ENCODE measurements at regions not wholly inside any gene's neighbourhood (a gene's known extent, or its start where the extent isn't known, plus 50 kb on each side); places are given as distances from the start of the nearest gene placed in this dataset.

DNA sequence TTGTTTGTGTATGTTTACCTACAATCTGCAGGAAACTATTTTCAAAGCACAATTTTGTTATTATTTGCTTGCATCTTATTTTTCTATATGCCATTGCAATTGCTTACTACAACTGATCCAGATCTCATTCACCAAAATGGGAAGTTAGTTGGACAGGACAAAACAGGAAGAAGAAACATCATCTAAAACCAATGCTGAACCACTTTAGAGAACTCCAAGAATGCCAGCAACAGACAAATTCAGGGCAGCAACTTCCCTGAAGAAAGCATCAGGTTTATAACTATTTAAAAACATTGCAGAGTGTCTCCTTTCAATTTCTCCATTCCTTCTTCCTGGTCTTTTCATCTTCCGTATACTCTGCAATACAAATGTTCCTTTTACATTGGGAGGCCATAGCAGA, 82.4 kb upstream of the SMYD2 start:
- intact Hi-C loops (cut with micrococcal nuclease): no loop called here

DNA sequence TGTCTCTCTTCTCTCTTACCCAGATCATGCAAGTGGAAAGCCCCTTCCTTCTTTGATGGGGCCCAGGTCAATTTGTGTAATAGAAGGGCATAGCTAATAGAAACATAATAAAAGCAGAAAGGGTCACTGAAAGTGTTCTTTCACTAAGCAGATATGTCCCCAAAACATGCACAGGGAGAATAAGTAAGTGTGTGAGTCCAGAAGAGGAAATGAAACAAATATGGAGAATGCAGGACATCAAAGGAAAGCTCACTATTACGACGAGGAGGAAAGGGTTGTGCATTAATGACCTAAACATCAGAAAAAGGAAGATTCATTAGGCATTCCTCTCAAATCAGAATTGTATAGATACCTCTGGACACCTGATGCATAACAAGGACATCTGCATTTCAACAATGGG, 81.4 kb upstream of the SMYD2 start:
- intact Hi-C loops (cut with micrococcal nuclease): no loop called here

DNA sequence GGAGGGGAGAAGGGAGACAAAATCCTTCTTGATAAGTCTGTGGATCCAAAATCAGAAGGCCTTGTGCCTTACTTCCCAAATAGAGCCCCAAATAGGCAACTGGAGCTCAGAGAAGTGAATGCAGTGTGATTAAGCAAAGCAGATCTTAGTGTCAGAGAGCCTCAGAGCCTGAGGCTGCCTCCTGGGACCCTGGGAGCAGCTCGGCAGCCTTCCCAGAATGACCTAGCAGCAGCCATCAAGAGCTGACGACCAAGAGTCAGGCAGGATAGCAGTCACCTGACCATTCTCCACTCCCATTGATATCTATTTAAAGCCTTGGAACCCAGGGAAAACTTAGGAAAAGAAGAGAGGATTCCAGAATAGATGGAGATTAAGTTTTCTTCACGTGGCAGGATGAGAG, 78.0 kb upstream of the SMYD2 start:
- intact Hi-C loops (cut with micrococcal nuclease): no loop called here

DNA sequence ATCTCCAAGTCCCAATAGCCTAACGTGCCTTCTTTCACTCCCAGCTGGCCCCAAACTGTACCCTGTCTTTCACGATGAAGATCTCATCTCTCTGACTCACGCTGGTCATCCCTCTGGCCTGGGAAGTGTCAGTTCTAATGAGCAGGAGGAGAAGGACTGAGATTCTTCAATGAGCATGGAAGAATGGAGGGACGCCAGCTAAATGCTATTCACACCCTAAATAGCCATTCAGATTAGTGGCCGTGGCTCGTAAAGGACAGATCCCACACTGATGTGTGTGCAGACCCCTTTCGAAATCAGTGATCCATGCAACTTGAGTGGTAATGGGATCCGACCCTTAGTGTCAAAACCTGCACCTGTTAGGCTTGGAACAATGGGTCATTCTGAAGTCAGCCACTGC, 75.9 kb upstream of the SMYD2 start:
- intact Hi-C loops (cut with micrococcal nuclease): no loop called here

DNA sequence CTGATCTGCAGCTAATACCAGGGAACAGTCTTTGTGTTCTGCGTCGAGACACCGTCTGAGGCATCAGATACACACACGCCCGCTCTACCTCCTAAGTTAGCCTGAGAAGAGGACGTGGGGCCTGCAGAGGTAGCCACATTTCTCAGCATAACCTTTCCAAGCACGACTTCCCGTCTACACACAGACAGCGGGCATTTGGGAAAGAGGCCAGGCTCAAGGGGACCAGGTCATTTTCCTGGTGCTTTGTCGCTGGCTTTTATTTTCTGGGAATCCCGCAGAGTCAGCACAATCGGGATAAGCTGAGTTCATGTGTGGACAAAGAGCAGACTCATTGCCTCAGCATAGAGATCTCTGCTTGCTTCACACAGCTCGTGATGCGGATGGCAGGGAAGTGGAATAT, 72.5 kb upstream of the SMYD2 start:
- intact Hi-C loops (cut with micrococcal nuclease): no loop called here

DNA sequence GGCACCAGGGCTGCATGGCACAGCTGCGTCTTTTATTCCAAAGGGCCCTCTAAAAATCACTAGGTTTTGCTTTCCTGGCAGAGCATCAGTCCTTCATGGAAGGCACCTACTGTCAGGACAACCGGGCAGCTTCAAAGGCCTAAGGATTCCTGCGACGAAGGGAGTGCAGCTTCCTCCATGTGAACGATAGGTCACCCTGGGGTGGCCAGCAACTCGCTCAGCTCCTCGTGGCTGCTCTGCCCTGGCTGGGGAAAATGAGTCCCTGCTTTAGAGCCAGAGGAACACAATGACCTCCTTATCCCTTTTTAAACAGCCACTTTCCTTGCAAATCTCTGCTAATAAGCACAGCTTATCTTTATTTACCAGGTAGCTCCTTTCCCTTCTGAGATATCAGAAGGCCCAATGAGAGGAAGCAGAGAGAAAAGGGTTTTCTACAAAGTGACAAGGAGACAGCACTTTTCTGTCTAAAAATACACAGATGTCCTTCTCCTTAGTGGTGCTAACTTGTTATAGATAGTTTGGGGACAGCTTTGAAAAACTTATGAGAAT, 71.6 kb upstream of the SMYD2 start:
- intact Hi-C loops (cut with micrococcal nuclease): no loop called here

DNA sequence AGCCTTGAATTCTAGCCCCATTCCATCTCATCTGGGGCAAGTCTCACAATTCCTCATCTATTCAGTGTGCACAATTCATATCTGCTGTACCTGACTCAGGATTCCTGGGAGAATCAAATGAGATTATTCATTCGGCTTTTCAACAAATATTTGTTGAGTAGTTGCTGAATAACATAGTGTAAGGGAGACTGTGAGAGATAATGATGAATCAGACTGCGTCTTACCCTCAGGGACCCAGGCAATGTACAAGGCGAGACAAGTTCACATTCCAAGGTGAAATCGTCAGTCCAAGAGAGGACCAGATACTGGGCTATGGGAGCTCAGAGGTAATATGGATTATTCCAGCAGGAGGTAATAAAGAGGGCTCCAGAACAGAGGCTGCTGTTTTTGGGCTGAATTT, 67.8 kb upstream of the SMYD2 start:
- intact Hi-C loops (cut with micrococcal nuclease): loop anchor here (5.0 kb wide), 1 partner anchor 1314 kb away; no protein-coding TSS in a partner anchor

DNA sequence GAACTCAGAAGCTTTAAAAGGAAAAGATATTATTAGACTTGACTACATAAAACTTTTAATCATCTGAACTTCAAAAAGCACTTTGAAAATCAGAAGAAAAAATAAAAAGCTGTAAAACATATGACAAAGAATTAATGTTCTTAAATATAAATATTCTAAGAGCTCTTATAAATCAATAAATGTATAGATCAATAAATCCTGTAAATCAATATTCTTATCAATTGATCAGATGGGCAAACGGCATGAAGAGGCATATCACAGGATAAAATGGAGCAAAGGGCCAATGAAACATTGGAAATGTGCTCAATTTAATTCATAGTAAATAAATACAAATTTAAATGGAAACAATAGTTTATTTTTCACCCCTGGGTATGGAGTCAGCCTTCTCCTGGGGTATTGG, 66.1 kb upstream of the SMYD2 start:
- intact Hi-C loops (cut with micrococcal nuclease): loop anchor here (1.0 to 5.0 kb wide), 7 partner anchors 46 to 1312 kb away; no protein-coding TSS in a partner anchor

DNA sequence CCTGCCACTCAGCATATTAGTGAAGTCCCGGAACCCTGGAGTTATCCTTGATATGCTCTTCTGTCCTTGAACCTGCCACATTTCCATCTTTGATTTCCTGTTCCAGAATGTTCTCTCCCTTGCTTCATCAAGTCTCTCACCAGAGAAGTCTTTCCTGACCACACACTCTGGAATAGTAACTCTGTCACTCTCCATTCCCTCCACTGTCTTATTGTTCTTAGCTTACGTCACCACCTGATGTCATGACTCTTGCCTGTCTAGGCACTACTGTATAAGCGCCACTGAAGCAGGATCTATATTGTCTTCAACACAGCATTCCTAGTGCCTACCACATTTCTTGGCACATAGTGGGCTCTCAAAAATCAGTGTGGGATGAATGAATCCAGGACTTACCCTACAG, 65.4 kb upstream of the SMYD2 start:
- intact Hi-C loops (cut with micrococcal nuclease): loop anchor here (2.0 kb wide), 3 partner anchors 45 to 421 kb away; no protein-coding TSS in a partner anchor

DNA sequence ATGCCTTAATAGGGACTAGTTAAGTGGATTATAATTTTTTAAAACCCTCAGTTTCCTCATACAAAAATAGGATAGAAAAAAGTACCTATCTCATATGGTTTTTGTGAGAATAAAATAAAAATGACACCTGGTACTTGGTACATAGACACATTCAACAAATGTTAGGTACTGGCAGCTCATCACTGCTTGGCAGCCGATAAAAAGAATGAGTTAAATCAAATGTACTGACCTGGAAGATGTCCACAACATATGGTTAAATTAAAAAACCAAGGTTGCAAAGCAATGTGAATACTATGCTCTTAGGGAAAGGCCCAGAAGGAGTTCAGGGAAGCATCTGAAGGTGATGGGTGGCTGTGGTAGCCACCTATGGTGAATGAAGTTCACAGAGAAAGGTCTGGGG, 64.9 kb upstream of the SMYD2 start:
- intact Hi-C loops (cut with micrococcal nuclease): no loop called here

DNA sequence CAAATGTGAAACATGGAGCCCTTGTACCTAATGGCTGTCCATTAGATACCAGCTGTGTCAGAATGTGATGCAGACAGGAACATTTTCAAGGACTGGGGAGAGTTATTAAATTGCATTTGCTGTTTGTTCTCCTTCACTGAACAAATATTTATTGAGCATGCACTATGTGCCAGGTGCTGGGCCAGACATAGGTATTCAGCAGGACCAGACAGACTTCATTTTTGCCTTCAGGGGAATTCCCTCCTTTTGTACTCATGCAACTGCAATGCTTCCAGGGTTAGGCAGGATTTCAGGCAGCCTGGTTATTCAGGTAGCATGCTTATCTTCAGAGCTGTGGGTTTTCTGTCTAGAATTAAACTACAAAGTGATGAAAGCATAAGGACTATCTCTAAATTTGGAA, 64.2 kb upstream of the SMYD2 start:
- intact Hi-C loops (cut with micrococcal nuclease): no loop called here

DNA sequence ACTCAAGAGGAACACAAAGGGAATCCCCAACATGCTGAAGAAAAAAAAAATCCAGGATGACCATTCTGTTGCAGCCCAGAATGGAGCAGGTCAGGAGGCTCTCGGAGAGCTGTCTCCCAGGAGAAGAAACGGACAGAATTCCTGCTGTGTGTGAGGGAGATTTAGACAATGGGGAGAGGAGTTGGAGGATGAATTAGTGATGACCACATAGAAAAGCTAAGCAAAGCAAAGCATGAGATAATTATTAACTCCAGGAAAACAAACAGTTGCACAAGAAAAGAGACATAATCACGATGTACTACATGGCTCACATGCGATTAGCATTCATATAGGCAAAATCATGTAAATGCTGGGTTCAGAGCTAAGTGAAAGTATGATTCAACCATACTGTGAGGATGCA, 61.1 kb upstream of the SMYD2 start:
- intact Hi-C loops (cut with micrococcal nuclease): no loop called here

DNA sequence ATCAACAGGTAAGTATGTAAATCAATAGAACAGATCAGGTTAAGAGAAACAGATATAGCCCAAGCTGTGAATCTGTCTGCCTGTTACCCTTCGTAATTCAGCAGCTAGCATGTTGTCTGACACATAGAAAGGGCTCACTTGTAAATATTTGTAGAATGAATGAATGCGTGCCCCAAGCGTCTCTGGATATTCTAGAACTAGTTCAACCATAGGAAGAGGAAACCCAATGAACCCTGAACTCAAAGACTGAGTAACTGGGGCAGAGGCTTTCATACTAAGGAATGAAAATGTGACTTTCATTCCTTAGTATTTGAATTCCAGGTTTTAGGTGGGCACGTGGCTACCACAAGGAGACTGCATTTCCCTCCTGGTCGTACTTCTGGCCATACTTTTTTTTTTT, 60.1 kb upstream of the SMYD2 start:
- intact Hi-C loops (cut with micrococcal nuclease): no loop called here

DNA sequence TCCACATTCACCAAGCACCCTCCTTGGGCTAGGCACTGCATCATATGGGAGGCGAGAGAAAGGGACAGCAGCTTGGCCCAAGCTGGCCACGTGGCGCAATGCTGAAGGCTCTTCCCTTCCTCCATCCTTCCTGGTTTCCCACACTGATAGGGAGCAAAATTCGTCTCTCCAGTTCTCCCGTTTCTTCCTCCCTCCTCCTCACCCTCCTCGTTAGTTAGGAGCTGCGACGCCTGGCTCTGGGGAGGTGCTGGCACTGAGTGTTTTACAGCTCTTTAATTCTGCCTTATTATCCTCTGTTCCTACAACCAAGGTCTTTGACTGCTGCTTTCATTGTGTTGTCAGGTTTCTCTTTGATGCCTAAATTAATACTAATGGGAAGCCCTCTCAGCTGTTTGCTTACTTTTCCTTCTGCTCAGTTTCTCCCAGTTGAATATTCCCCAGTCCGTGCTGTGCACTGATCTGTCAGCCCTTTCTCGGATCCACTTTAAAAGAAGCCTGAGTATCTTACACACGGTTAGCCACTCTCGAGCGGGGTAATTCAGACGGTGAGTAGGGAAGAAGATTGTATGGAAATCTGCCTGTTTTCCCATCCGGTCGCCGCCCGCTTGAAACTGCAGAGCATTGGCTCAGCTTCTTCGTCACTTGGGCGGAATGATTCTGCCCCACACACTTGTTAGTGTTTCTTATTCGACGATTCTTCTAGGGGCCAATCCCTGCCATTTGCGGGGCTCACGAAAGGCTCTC, 56.2 kb upstream of the SMYD2 start:
- intact Hi-C loops (cut with micrococcal nuclease): no loop called here

DNA sequence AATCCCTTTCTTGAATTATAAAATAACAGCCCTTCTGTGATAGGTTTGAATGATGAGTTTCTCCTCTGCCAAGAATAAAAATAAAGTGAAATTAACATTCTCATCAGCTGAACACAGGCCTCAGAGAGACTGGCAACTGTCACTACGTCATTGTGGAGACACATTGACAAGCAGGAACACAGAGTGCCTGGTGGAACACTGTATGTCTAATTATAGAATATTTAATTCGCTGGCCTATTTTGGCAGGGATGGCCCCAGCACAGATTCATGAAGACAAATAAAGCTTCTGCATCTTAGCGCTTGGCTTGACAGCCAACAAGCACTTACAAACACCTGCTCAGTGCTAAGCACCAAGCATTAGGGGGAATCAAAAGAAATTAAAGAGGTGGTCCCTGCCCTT, 52.0 kb upstream of the SMYD2 start:
- intact Hi-C loops (cut with micrococcal nuclease): no loop called here

DNA sequence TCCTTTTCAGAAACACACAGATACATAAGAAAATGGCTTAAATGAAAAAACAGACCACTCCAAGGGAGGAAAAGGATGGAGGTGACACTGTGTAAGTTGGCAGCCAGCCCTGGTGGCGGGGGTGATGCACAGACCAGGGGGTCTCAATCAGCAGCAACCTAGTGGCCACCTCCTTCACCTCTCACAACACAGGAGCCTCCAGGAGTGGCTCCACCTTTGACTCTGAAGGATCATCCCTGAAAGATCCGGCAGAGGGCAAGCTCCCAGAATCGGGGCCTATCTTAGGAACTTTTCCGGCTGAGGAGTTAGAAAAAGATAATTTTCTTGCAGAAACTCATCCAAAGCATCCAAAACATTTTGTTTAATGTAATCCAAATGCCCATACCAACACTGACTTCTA, 51.2 kb upstream of the SMYD2 start:
- intact Hi-C loops (cut with micrococcal nuclease): no loop called here
